ENCODE measurements at regions not wholly inside any gene's neighbourhood (a gene's known extent, or its start where the extent isn't known, plus 50 kb on each side); places are given as distances from the start of the nearest gene placed in this dataset.

DNA sequence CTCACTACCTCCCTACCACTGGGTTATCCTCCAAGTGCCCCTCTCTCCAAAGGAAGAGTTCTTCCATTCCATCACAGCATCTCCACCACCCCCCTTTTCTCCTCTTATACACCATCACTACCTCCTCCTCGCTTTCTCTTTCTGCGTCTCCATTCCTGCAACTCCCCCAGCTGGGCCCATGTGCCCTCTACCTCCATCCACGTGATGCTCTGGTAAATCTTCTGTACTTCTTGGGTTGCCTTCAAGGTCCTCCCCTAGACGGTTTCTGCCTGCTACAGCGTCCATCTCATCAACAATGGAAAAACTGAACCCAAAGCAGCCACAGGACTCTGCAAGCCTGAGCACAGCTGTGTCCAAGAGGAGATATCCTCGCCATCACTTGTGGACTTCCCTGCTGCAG is 129.5 kb upstream of the SLCO3A1 start:
- DNase-seq (ENCODE audit: low spot score) = no peak

DNA sequence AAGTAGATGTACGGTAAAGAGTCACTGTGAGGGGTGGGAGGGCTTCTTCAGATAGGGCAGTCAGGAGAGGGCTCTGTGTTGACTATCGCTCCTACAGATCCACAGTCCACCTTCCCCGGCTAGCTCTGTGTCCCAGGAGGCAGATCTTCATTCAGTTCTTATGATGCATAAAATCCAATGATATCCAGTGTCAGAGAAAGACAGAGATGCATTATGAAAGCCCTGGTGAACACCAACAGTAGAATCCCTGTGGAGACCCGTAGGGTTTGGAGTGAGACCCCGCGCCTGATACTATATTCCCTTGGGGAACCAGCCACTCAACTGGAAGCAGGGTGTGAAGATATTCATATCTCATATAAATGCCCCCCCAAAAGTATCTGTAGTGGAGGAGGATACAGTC is 119.8 kb upstream of the SLCO3A1 start:
- no peak for DNase-seq (ENCODE audit: low spot score)

DNA sequence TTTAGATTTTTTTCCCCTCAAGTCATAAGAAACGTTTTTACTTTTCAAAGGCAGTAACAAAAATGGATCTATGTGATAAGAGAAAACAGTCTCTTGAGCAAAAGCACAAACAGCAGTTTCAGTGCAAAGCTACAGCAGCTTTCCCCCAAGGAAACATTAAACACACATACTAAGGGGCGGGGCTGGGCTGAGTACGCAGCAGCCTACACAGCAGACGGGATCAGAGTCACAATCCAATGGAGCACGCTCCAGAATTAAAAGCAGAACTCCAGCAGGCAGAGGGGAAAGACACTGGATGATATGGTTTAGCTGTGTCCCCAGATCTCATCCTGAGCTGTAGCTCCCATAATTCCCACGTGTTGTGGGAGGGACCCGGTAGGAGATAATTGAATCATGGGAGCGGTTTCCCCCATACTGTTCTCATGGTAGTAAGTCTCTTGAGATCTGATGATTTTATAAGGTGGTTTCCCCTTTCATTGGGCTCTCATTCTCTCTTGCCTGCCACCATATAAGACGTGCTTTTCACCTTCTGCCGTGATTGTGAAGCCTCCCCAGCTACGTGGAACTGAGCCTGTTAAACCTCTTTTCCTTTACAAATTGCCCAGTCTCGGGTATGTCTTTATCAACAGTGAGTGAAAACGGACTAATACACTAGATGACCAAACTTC is 116.2 kb upstream of the SLCO3A1 start:
- DNase-seq (ENCODE audit: low spot score) = peak; percentile 31

DNA sequence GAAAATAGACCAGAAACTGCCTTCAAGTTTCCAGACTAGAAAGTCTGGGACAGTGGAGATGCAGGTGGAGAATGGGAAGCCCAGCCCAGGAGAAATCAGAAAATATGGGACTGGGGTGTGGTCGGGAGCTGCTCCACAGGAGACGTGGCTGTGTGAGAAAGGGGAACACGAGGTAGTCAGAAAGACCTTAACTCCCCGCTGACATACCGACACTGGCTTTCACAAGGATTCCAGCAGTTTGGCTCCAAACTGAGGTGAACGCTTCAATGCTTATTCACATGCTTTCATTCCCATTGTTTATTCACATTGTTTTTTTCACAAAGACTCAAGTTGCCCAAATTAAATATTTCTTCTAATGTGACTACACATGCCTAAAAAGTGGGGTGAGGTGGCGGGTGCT is 111.5 kb upstream of the SLCO3A1 start:
- no peak for DNase-seq (ENCODE audit: low spot score)

DNA sequence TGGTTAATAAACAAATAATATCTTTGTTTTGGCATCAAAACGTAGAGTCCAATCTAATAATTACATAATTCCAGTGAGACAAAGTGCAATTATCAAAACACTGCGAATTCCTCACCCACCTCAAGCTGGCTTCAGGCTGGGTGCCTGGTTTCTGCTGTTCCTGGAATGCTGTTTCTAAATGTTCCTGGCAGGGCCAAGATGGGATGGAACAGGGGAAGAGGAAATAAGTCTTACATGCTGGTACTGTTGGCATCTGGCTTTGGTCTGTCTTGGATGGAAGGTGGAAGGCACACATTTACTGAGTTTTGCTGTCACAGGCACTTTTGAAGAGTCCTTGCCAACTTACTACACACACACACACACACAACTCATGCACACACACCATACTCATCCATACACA is 101.9 kb upstream of the SLCO3A1 start:
- no peak for DNase-seq (ENCODE audit: low spot score)

DNA sequence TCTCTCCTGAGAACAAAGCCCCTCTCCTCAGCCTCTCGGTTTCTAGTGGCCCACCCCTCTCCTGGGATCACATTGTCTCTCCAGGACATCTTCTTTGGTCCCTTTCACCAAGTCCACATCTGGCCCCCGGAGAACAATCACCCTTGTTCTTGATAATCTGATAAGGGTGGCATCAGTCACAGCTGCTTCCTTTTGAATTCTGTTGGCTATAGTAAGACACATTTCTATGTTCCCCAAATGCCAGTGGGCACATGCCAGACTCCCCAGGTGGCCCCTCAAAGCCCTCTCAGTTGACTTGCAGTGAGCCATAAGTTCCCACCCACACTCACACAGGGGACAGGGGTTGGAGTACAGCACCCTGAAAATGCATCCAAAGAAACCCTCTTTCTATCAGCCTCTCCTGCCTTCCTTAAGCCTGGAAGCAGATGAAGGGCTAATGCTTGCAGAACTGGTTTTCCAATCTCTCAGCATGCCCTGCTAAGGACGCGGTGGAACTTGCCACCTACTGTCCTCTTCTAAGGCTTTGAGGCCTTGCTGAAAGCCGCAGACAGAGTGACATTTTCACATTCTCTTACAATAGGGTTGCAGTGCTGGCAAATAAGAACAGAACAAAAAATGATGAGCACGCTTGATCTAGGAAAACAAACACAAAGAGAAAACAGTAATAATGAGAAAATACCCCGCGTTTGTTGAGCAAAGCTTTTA is 101.3 kb upstream of the SLCO3A1 start:
- no peak for DNase-seq (ENCODE audit: low spot score)

DNA sequence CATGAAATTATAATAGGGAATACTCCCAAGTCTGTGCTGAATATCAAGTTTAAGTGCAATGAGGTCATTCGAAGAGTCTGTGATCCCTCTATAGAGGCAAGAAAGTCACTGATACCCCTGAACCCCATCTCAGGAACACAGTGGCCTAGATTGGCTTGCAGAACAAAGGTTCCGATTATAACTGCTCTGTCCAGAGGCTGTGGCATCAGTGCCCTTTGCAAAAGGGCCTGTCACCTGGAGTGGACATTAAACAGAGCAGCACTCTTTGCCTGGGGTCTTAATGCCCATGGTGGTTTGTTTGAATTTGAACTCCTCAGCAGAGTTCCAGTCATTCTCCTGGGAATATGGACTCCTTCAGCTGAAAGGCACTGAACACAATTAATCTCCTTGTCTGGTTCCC is 93.9 kb upstream of the SLCO3A1 start:
- no peak for DNase-seq (ENCODE audit: low spot score)

DNA sequence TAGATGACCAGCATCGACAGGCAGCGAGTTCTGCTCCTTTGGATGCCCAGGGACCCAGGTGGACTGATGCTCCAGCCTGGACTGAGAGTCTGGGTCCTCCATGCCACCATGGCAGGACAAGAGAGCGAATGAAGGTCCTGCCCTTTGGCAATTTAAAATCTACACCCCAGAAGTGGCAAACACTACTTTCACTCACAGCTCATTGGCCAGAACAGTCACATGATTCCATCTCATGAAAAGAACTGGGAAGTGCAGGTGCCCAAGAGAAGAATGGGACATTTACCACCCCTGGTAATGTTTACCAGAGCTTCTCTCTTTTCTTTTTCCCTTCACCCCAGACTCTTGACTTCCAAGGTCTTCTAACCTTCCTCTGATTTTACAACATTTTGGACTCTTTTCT is 87.8 kb upstream of the SLCO3A1 start:
- DNase-seq (ENCODE audit: low spot score) = no peak

DNA sequence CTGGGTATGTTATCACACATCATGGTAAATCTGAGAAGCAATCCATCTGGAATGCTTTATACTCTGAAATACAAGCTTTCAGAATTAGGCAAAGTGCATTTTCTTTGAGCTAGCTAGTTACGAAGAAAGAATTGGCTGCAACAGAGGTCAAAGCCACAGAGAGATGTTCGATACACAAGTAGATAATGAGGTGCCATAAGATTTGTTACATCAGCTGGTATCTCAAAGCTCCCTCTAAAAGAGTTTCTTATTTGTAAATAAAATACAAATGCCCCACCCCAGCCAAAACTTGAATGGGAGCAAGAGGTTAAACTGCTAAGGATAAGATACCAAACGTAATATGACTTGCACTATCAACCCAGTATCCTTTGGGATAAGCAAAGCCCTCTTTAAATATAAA is 84.0 kb upstream of the SLCO3A1 start:
- DNase-seq (ENCODE audit: low spot score) = peak; percentile 30

DNA sequence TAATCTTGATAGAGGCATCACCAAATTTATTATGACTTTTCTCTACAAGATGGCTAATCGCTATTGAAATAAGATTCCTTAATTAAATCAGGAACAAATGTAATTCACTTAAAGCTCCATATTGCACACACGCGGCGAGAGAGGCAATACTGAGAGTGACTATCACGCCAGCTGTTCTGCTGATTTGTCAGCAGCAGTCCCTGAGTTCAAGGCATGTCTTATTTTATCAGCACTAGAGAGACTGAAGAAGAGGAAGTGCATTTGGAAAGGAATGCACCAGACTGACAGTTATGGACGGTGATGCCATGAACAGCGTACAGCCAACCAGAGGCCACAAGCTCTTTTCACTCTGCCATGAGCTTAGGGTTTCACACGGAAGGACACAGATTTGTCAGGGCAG is 83.6 kb upstream of the SLCO3A1 start:
- DNase-seq (ENCODE audit: low spot score) = peak; percentile 38

DNA sequence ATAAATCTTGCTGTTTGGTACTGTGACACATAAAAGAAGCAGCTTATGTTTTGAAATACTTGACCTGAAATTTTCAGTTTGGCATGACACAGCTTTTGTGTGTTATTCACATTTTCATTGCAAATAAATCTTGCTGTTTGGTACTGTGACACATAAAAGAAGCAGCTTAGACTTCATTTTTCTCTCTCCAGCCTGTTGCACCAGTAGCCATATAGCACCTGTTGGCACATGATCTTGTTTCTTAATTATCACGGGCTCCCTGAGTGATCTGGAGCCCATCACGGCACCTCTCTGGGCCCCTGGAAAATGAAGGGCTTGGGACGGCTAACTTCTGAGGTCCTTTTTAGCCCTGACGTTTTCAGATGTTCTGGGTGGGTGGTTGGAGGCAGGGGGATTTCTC is 77.4 kb upstream of the SLCO3A1 start:
- no peak for DNase-seq (ENCODE audit: low spot score)

DNA sequence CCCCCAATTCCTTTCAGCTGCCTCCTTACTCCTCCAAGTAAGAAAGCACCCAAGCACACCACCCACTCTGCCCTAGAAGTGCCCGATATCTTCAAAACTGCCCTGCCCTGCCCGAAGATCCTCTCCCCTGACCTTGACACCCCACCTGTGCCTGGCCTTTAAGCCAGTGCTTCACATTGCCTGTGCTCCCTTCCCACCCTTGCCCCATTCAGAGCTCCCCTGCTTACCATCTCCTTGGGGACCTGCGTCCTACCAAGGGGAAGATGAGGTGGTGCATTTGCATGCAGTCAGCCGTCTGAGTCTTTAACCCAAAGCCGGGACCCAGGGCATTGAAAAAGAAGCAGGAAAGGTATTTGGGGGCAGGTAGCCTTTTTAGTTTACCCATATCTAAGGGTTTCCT is 73.5 kb upstream of the SLCO3A1 start:
- DNase-seq (ENCODE audit: low spot score) = no peak

DNA sequence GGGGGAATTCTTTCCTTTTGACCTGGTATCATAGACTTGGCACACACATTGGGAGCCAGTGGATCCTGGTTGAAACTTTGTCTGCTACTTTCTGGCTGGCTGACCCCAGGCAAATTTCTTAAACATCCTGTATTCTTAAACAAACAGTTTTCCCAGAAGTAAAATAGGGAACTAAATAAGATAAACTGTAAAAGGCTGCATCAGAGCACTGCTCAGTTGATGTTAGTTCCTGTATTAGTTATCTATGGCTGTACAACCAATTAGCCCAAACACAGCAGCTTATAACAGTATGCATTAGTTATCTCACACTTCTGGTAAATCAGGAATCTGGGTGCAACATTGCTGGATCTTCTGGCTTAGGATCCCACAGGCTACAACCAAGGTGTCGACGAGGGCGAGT is 73.1 kb upstream of the SLCO3A1 start:
- DNase-seq (ENCODE audit: low spot score) = no peak

DNA sequence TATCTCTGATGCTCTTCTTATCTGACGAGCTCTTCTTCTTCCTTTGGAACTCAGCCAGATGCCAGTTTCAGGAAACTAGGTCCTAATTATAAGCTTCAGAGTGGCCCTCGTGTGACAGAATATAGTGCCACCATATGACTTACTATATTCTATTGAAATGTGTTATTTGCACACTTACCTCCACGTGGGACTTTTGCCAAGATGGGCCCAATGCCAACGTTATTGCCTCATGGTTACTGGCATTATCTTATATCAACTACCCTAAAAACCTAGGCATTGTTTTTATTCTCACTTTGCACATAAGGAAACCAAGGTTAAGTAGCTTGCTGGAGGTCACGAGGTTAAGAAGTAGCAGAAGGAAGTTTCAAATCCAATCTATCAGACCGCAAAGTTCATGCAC is 71.3 kb upstream of the SLCO3A1 start:
- no peak for DNase-seq (ENCODE audit: low spot score)

DNA sequence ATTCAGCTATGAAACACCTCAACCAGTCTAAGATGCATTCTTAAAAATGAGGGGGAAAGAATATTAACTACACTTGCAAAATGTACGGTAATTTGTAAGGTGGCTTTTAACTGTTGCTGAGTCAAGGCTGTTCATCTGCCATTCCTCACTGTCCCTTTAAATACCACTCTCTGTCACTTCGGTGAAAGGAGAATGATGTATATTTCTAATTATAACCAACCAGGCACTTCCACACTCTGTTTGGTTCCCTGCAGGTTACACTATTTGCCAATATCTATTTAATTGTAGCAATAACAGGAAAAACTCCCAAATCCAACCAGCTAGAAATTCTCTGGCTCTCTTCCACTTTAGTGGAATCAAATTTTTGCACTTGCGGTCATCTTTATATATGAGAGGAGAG is 70.5 kb upstream of the SLCO3A1 start:
- DNase-seq (ENCODE audit: low spot score) = no peak

DNA sequence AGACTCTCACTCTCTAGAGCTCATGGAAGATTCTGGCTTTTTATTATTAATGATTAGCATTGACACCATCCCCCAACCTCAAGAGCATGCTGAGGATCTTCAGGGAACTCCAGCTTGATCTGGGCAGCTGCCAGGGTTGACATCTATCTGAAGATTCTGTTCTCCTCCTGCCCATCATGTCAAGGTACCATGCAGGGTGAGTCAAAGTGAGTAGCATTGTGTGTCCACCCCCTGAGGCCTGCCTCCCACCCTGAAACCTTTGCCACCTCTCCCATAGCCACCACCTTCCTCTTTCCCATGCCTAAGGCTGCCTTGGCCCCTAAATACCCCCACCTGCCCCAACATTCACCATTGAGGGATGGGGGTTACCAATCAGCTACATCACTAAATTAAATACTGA is 70.1 kb upstream of the SLCO3A1 start:
- no peak for DNase-seq (ENCODE audit: low spot score)

DNA sequence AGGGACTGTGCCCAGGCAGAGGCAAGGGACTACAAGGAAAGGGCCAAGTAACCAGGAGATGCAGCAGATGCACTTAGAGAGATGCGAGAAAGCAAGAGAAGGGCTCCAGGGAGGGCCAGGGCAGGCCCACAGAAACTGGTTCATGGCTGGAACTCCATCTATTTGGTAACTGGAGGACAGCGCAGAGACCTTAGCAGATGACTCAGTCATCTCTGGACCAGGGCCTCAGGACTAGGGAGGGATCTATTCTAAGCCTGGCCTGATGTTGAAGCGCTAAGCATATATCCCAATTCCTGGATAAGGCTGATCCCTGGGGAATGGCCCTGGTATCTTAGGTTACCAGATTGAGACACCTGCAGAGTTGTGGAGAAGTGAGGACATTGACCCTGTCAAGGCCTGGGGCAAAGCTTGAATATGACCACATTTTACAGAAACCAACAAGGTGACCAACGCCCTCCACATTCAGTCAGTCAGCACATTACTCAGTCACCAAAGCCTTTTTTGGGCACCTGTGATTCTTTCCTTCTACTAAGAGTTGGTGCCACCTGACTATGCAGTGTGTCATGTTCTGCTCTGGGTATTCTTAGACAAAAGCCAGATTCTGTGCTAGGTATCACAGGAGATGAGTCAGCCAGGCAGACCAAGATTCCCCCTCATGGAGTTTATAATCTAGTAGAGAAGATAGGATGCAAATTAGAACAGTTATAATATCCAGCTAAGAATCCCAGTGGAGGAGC is 68.4 kb upstream of the SLCO3A1 start:
- no peak for DNase-seq (ENCODE audit: low spot score)

DNA sequence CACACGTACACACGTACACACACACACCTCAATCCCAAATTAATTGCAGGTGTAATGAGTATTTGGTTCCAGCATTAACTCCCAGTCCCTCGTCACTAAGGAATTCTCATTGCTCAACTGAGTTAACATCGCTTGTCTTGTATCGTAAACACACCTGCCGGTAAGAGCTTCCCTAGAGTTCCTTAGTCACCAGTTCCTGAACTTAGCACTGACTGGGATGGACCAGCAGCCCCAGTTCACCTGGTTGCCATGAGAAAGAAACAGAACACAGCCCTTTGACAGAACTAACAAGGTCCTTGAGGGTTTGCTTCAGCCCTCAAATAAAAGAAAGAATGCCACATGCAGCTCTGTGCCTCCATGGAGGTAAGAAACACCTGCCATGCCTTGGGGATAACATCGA is 66.3 kb upstream of the SLCO3A1 start:
- DNase-seq (ENCODE audit: low spot score) = no peak

DNA sequence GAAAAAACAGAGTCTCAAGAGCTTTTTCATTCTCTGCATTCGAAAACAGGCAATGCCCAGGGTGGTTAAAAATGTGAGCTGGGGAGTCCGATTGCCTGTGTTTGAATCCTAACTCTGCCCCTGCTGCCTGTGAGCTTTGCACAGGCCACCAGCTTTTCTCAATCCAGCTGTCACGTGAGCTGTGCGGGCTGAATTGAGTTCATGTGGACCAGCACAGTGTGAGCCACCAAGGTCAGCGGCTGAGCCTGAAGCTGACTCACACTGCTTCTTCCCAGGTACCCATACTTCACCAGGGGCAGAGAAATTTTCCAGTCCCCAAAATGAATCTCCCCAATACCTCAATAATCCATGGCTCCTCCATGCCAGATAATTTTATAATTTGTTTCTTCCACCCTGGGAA is 64.4 kb upstream of the SLCO3A1 start:
- no peak for DNase-seq (ENCODE audit: low spot score)

DNA sequence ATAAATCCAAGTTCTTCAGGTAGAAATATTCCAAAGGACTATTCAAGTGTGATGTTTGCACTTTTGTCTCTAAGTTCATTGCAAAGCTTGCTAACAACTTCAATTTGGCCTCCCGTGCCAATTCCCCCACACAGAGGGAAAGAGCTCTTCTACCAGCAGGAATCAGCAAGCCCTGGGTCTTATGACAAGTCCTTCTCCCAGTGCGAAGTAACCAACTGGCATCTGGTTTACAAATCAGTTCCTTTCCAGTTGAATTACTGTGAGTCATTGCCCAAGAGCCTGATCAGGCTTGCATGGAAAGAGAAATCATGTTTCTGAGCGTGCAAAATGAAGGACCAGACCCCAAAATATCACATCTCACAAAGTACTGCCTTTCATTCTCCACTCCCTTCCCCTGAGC is 62.7 kb upstream of the SLCO3A1 start:
- no peak for DNase-seq (ENCODE audit: low spot score)

DNA sequence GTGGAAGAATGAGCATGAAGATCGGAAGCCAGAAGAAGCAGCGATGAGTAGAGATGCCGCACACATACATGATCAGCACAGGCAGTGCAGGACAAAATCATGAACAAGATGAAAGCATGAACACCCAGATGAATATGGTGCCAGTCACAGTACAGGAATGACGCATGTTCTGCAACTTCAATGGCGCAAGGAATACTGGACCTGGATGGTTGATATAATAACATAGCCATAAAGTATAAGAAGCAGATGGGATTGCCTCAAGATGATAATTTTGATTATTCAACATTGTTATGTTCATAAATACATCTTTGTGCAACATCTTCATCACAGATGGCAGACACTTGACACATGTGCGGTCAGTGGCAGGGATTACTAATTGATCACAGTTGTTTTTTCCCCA is 59.7 kb upstream of the SLCO3A1 start:
- DNase-seq (ENCODE audit: low spot score) = no peak

DNA sequence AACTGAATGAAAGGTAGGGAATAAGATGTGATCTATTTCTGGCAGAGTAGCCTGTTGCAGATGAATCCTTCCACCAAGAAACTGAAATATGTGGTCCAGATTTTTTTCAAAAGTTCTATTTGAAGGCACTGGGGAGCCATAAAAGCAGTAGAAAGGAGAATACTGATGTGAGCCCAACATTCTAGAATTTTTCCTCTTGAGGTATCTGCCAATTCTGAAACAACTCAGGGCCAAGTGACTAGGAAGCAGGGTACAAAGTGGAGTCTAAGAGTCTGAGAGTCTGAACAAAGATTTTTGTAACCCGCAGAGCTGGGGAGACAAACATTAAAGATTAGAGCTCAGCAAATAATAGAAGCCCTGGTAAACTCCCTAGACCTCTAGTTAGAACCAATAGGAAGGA is 58.3 kb upstream of the SLCO3A1 start:
- DNase-seq (ENCODE audit: low spot score) = no peak

All from umbilical cord (tissue), 1 donor.